ENCODE measurements at regions not wholly inside any gene's neighbourhood (a gene's known extent, or its start where the extent isn't known, plus 50 kb on each side); places are given as distances from the start of the nearest gene placed in this dataset.

- Histone ChIP-seq H3K79me2 (ENCODE audit: insufficient read depth) (no peaks in the 10 kb centered on the region), H4K20me1 (ENCODE audit: insufficient read depth) (no peaks in the 10 kb centered on the region), H3K4me2 (no peak overlapping the region), H3K4me3 (ENCODE audit: low read depth in 2 of 2, low read length in 1 of 2) (no peak overlapping the region), H3K27ac (ENCODE audit: low read depth in 2 of 2, low read length in 1 of 2) (no peak overlapping the region), H3K9me2 (no peaks in the 10 kb centered on the region), H3K9me3 (0 out of 2 replicates have a peak, but pooled peaks cover 4% of the 10 kb centered on the region), H2AFZ (ENCODE audit: low read depth) (no peak overlapping the region), H3K27me3 (ENCODE audit: insufficient read depth) (no peaks in the 10 kb centered on the region), H3F3A (replicated peaks; ENCODE audit: insufficient read depth) (no peaks in the 10 kb centered on the region), H3K9ac (no peak overlapping the region), H3K36me3 (replicated peaks in 1 of 2; ENCODE audit: control insufficient read depth in 1 of 2, insufficient read depth in 2 of 2, low read length in 1 of 2) (no peaks in the 10 kb centered on the region), H3K4me1 (ENCODE audit: control insufficient read depth in 1 of 2, insufficient read depth in 2 of 2, low read depth in 1 of 2, low read length in 1 of 2) (no peaks in the 10 kb centered on the region; a peak in 2 of 4 replicates)
- TF ChIP-seq SIN3A (IDR thresholded peaks at IDR 0.05; ENCODE audit: borderline replicate concordance, low read depth, low read length) (no peak), EZH2phosphoT487 (IDR thresholded peaks at IDR 0.05; ENCODE audit: borderline replicate concordance, low read depth) (no peak), FOXJ3 (CRISPR knock-in tag; IDR thresholded peaks at IDR 0.05) (no peak), RXRA (IDR thresholded peaks at IDR 0.05; ENCODE audit: borderline replicate concordance, low read depth) (no peak), USF2 (IDR thresholded peaks at IDR 0.05; ENCODE audit: borderline replicate concordance, low read depth, low read length) (no peak), MAX (IDR thresholded peaks at IDR 0.05; ENCODE audit: low read depth) (no peak), GATA2 (CRISPR knock-in tag; IDR thresholded peaks at IDR 0.05) (no peak), NRF1 (IDR thresholded peaks at IDR 0.05; ENCODE audit: low read depth, low read length) (no peak), MXI1 (IDR thresholded peaks at IDR 0.05; ENCODE audit: low read depth, low read length) (no peak), TEAD4 (IDR thresholded peaks at IDR 0.05; ENCODE audit: borderline replicate concordance, insufficient read depth) (no peak), SMC3 (IDR thresholded peaks at IDR 0.05; ENCODE audit: low read depth, low read length) (no peak)
- TF ChIP-seq, protein P1, sequence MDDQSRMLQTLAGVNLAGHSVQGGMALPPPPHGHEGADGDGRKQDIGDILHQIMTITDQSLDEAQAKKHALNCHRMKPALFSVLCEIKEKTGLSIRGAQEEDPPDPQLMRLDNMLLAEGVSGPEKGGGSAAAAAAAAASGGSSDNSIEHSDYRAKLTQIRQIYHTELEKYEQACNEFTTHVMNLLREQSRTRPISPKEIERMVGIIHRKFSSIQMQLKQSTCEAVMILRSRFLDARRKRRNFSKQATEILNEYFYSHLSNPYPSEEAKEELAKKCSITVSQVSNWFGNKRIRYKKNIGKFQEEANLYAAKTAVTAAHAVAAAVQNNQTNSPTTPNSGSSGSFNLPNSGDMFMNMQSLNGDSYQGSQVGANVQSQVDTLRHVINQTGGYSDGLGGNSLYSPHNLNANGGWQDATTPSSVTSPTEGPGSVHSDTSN (IDR thresholded peaks at IDR 0.05) = no peak
- POLR2A ChIA-PET = no interaction called here
- CTCF ChIA-PET = no interaction called here
- WGBS (ENCODE audit: low lambda C conversion rate) = 74% methylated on average over 5 of the region's 5 CpGs
- DNase-seq = no peak
Observed at GRCh38 chr2:238682536-238682935, 165.3 kb upstream of the TWIST2 start.

DNA sequence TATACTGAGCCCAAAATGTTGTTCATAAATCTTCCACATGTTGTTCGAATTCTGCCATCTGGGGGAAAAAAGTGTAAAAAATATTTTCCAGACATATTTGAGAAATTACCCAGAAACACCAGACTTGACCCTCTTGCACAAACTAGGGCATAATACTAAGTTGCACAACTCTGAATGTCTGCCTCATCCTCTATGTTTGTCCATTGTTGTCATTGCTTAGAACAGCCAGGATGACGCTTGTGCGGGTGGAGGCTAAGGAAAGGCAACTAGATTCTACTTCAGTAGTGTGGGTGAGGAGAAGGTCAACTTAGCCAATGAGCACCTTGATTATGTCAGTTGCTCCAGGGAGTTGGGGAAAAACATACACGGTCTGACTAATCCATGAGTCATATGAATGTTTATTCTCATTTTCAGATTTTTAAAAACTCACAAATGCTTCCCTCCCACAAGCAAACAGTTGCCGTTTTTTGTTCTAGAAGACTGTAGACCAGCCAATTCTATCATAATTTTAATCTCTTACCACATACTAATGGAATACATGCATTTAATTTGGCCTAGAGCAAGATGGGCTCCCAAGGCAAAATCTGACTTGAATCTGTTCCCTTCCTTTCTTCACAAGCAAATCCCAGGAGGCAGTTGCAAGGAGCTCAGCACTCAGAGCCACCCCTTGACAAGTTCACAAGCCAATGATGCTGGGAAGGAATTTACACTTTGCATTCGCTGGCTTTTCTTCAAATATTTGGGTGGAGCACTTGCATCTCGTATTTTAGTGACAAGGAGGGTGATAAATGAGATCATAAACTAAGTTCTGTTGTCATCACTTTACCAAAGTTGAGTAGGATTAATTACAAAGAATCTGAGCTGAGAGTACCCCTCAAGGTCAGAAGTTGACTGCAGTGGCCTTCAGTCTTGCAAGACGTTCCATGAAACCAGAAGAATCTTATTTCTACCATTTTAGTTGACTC lies 163.2 kb upstream of the TWIST2 start:
- H3K4me1 ChIP-seq (ENCODE audit: control insufficient read depth in 1 of 2, insufficient read depth in 2 of 2, low read depth in 1 of 2, low read length in 1 of 2) = no peaks in the 10 kb centered on the region; a peak in 2 of 4 replicates
- no peak for DNase-seq
- no peaks in the 10 kb centered on the region for H3K27me3 ChIP-seq (ENCODE audit: insufficient read depth)
- H3F3A ChIP-seq (replicated peaks; ENCODE audit: insufficient read depth) = no peaks in the 10 kb centered on the region
- H3K4me2 ChIP-seq = peak overlapping the region; percentile 21; the same call in 1 of the 2 replicates
- no peaks in the 10 kb centered on the region for H4K20me1 ChIP-seq (ENCODE audit: insufficient read depth)
- H3K9me3 ChIP-seq = no peaks in the 10 kb centered on the region
- H3K4me3 ChIP-seq (ENCODE audit: low read depth in 2 of 2, low read length in 1 of 2) = no peak overlapping the region
- no peaks in the 10 kb centered on the region for H3K36me3 ChIP-seq (replicated peaks in 1 of 2; ENCODE audit: control insufficient read depth in 1 of 2, insufficient read depth in 2 of 2, low read length in 1 of 2)
- CTCF ChIA-PET = interaction anchor here (2.9 kb wide), 1 partner anchor 161 kb away, joined by 8 read pairs; no protein-coding TSS in a partner anchor
- POLR2A ChIA-PET = no interaction called here
- H2AFZ ChIP-seq (ENCODE audit: low read depth) = no peak overlapping the region
- no peaks in the 10 kb centered on the region for H3K79me2 ChIP-seq (ENCODE audit: insufficient read depth)
- H3K27ac ChIP-seq (ENCODE audit: low read depth in 2 of 2, low read length in 1 of 2) = peak overlapping the region in 1 of 2 experiments; percentile 58; a peak in 2 of 4 replicates
- no peaks in the 10 kb centered on the region for H3K9me2 ChIP-seq
- H3K9ac ChIP-seq = no peak overlapping the region
- WGBS (ENCODE audit: low lambda C conversion rate) = 28% methylated on average over 8 of the region's 8 CpGs
- peak; percentile 39; the same call in 1 of the 2 replicates for TF ChIP-seq NFIC (IDR thresholded peaks at IDR 0.05; ENCODE audit: borderline replicate concordance)
- peak; percentile 88 for TF ChIP-seq JUND (IDR thresholded peaks at IDR 0.05)
- peak; percentile 86 for TF ChIP-seq TCF12 (IDR thresholded peaks at IDR 0.05)
- TF ChIP-seq, protein P1 (IDR thresholded peaks at IDR 0.05) = peak; percentile 77
- TF ChIP-seq RXRA (IDR thresholded peaks at IDR 0.05; ENCODE audit: borderline replicate concordance, low read depth) = peak; percentile 71; the same call in 1 of the 2 replicates
- peak; percentile 53; the same call in 1 of the 2 replicates for TF ChIP-seq POLR2AphosphoS5 (IDR thresholded peaks at IDR 0.05; ENCODE audit: low read depth, low read length)
- TF ChIP-seq USF1 (IDR thresholded peaks at IDR 0.05; ENCODE audit: borderline replicate concordance, low read depth) = 0 out of 2 replicates have a peak, but pooled peaks have one; percentile 13
- TF ChIP-seq YY1 (IDR thresholded peaks at IDR 0.05; ENCODE audit: low read depth) = no peak
- TF ChIP-seq MAX (IDR thresholded peaks at IDR 0.05; ENCODE audit: low read depth) = 0 out of 2 replicates have a peak, but pooled peaks have one; percentile 4
- TF ChIP-seq EZH2phosphoT487 (IDR thresholded peaks at IDR 0.05; ENCODE audit: borderline replicate concordance, low read depth) = no peak
- TF ChIP-seq FOSL2 (IDR thresholded peaks at IDR 0.05; ENCODE audit: borderline replicate concordance, low read depth) = peak; percentile 81; the same call in 1 of the 2 replicates

All from SK-N-SH (cell line).